Mesenchymal stem cell (in vitro differentiated cells and primary cell): ENCODE measurements at regions not wholly inside any gene's neighbourhood (a gene's known extent, or its start where the extent isn't known, plus 50 kb on each side); places are given as distances from the start of the nearest gene placed in this dataset.

Source experiments
- DNase-seq: peaks from one replicate; pipeline ENCODE4 v3.0.0-alpha.2; 2013
- H2AFZ ChIP-seq: one replicate; pipeline ENCODE4 v1.6.1; 2013; ENCODE audit warnings: low read depth, mild to moderate bottlenecking, control low read depth, inconsistent platforms, low read length, moderate library complexity
- H2AK5ac ChIP-seq: 2 replicates; pipeline ENCODE4 v1.6.1; 2013; ENCODE audit warnings: low read length, moderate library complexity, mild to moderate bottlenecking, inconsistent platforms; ENCODE audit not compliant: severe bottlenecking
- H2BK120ac ChIP-seq: one replicate; pipeline ENCODE4 v1.6.1; 2013; ENCODE audit warnings: low read depth, mild to moderate bottlenecking, inconsistent platforms, low read length, moderate library complexity
- H2BK12ac ChIP-seq, 2 experiments: one replicate each; pipeline ENCODE4 v1.6.1; 2013; ENCODE audit warnings: inconsistent platforms in 2 of 2, low read length in 2 of 2, mild to moderate bottlenecking in 2 of 2, moderate library complexity in 2 of 2, control low read depth in 1 of 2
- H2BK15ac ChIP-seq: one replicate; pipeline ENCODE4 v1.6.1; 2013; ENCODE audit warnings: mild to moderate bottlenecking, low read depth, inconsistent platforms; ENCODE audit not compliant: poor library complexity, severe bottlenecking
- H2BK5ac ChIP-seq: 2 replicates; pipeline ENCODE4 v1.6.1; 2013; ENCODE audit warnings: low read depth, mild to moderate bottlenecking, low read length, control low read depth, inconsistent platforms; ENCODE audit not compliant: poor library complexity, severe bottlenecking
- H3K14ac ChIP-seq, 2 experiments: one replicate each; pipeline ENCODE4 v1.6.1; 2013; ENCODE audit warnings: inconsistent platforms in 2 of 2, low read length in 2 of 2, control low read depth in 1 of 2, mild to moderate bottlenecking in 1 of 2, moderate library complexity in 1 of 2
- H3K18ac ChIP-seq, 2 experiments: one replicate each; pipeline ENCODE4 v1.6.1; 2013; ENCODE audit warnings: inconsistent platforms in 2 of 2, low read length in 2 of 2, control low read depth in 1 of 2, low read depth in 1 of 2, mild to moderate bottlenecking in 1 of 2
- H3K23ac ChIP-seq, 2 experiments: one replicate each; pipeline ENCODE4 v1.6.1; 2013; ENCODE audit warnings: inconsistent platforms in 2 of 2, low read length in 2 of 2, mild to moderate bottlenecking in 2 of 2, moderate library complexity in 2 of 2, control low read depth in 1 of 2
- H3K27ac ChIP-seq: 2 replicates; pipeline ENCODE4 v1.5.1; 2013; ENCODE audit warnings: mild to moderate bottlenecking, moderate library complexity, low read length, control low read depth, inconsistent platforms; ENCODE audit not compliant: poor library complexity, severe bottlenecking
- H3K27me3 ChIP-seq, 2 experiments: 2 replicates each; pipeline versions ENCODE4 v1.6.1 to v1.7.0; 2013; ENCODE audit warnings: low read length in 2 of 2, mild to moderate bottlenecking in 2 of 2, moderate library complexity in 2 of 2, control low read depth in 1 of 2, inconsistent platforms in 1 of 2; ENCODE audit not compliant: control insufficient read depth in 1 of 2, insufficient read depth in 1 of 2
- H3K36me3 ChIP-seq, 2 experiments: 2 replicates each; pipeline versions ENCODE4 v1.6.1 to v1.7.0; 2013; ENCODE audit warnings: low read length in 2 of 2, control low read depth in 1 of 2, inconsistent platforms in 1 of 2, low read depth in 1 of 2, mild to moderate bottlenecking in 1 of 2; ENCODE audit not compliant: insufficient read depth in 2 of 2, control insufficient read depth in 1 of 2
- H3K4ac ChIP-seq, 2 experiments: one replicate each; pipeline ENCODE4 v1.6.1; 2013; ENCODE audit warnings: inconsistent platforms in 2 of 2, low read length in 2 of 2, mild to moderate bottlenecking in 2 of 2, moderate library complexity in 2 of 2, control low read depth in 1 of 2, low read depth in 1 of 2
- H3K4me1 ChIP-seq: 2 replicates; pipeline ENCODE4 v1.6.1; 2013; ENCODE audit warnings: low read depth, low read length, control low read depth; ENCODE audit not compliant: control insufficient read depth, insufficient read depth
- H3K4me2 ChIP-seq: 2 replicates; pipeline ENCODE4 v1.6.1; 2013; ENCODE audit warnings: low read length, mild to moderate bottlenecking, inconsistent platforms; ENCODE audit not compliant: poor library complexity, severe bottlenecking
- H3K4me3 ChIP-seq, 2 experiments: 2 replicates each; pipeline versions ENCODE4 v1.5.1 to v1.7.0; 2013; ENCODE audit warnings: low read length in 2 of 2, mild to moderate bottlenecking in 2 of 2, control low read depth in 1 of 2, low read depth in 1 of 2; ENCODE audit not compliant: insufficient read depth in 1 of 2
- H3K79me1 ChIP-seq: replicated peaks from 2 replicates; pipeline ENCODE4 v1.6.1; 2013; ENCODE audit warnings: mild to moderate bottlenecking, control low read depth, low read length, inconsistent platforms; ENCODE audit not compliant: poor library complexity, severe bottlenecking
- H3K9ac ChIP-seq: 2 replicates; pipeline ENCODE4 v1.7.0; 2013; ENCODE audit warnings: mild to moderate bottlenecking, low read length, moderate library complexity
- H3K9me3 ChIP-seq: 2 replicates; pipeline ENCODE4 v1.7.0; 2013; ENCODE audit warnings: mild to moderate bottlenecking, low read length; ENCODE audit not compliant: control insufficient read depth
- H4K8ac ChIP-seq: one replicate; pipeline ENCODE4 v1.6.1; 2013; ENCODE audit warnings: inconsistent platforms, mild to moderate bottlenecking, low read length, moderate library complexity
- H4K91ac ChIP-seq: one replicate; pipeline ENCODE4 v1.6.1; 2013; ENCODE audit warnings: mild to moderate bottlenecking, low read length, inconsistent platforms
- WGBS: methylation state at CpG from one replicate; pipeline ENCODE4 v1.1.7; 2013; ENCODE audit warnings: mixed read lengths; 5-methylcytosine and 5-hydroxymethylcytosine counted together

DNA sequence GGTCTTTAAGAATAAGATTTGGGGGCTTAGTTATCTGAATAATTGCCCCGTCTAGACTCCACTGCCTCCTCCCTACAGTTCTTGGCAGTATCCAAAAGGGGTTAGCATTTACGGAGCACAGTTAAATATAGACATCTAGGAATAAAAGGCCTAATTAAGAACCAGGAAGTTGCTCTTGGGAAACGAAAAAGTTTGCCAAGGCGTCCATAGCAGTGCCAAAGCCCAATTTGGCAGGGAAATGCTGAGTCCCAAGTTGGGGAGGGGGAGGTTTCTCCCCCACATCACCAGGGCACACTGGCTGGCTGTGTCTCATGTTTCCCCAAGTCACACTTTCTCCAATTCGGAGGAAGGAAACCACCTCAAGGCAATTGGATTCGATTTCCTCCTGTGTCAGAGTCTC lies 338.7 kb downstream of the FBXW7 start:
- Histone ChIP-seq H3K27me3 (no peaks in the 10 kb centered on the region), H3K14ac (no peak overlapping the region), H3K9me3 (no peaks in the 10 kb centered on the region), H2BK15ac (no peak overlapping the region), H4K8ac (no peak overlapping the region), H2BK12ac (no peak overlapping the region), H3K23ac (no peak overlapping the region), H3K36me3 (no peaks in the 10 kb centered on the region), H3K4me1 (no peaks in the 10 kb centered on the region), H4K91ac (no peak overlapping the region), H3K18ac (no peak overlapping the region), H3K27ac (no peak overlapping the region), H2AFZ (no peak overlapping the region), H3K4me2 (no peak overlapping the region), H2BK5ac (no peak overlapping the region), H3K4ac (no peak overlapping the region), H3K9ac (no peak overlapping the region), H3K79me1 (no peaks in the 10 kb centered on the region), H2BK120ac (no peak overlapping the region), H2AK5ac (no peak overlapping the region), H3K4me3 (no peak overlapping the region)
- no peak for DNase-seq
- WGBS = 84% methylated on average over 6 of the region's 6 CpGs

DNA sequence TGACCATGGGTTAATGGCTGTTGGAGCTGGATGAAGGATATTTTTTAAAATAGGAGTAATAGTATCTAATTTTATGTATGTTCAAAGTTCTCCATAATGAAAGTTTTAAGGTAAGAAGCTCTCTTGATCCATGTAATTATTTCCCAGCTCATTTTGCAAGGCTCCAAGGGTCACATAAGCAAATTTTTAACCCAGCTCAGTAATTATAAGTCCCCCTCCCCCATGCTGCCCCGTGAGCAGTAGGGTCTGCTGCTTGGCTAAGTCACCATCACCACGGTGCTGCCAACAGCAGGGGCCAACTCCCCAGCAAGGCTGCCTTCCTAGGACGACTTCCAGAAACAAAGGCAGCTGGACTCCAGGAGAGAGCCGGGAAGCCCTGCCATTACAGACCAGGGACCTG lies 340.0 kb downstream of the FBXW7 start:
- Histone ChIP-seq H3K27ac (no peak overlapping the region), H2BK5ac (no peak overlapping the region), H2AK5ac (no peak overlapping the region), H2AFZ (no peak overlapping the region), H3K27me3 (no peaks in the 10 kb centered on the region), H3K4me3 (no peak overlapping the region), H3K4ac (no peak overlapping the region), H3K18ac (no peak overlapping the region), H3K36me3 (no peaks in the 10 kb centered on the region), H3K9me3 (no peaks in the 10 kb centered on the region), H3K23ac (no peak overlapping the region), H3K79me1 (no peaks in the 10 kb centered on the region), H4K91ac (no peak overlapping the region), H2BK120ac (no peak overlapping the region), H4K8ac (no peak overlapping the region), H3K4me1 (no peaks in the 10 kb centered on the region), H3K9ac (no peak overlapping the region), H2BK15ac (peak overlapping the region; percentile 17), H3K4me2 (no peak overlapping the region), H3K14ac (no peak overlapping the region), H2BK12ac (no peak overlapping the region)
- no peak for DNase-seq
- 91% methylated on average over 4 of the region's 4 CpGs for WGBS

DNA sequence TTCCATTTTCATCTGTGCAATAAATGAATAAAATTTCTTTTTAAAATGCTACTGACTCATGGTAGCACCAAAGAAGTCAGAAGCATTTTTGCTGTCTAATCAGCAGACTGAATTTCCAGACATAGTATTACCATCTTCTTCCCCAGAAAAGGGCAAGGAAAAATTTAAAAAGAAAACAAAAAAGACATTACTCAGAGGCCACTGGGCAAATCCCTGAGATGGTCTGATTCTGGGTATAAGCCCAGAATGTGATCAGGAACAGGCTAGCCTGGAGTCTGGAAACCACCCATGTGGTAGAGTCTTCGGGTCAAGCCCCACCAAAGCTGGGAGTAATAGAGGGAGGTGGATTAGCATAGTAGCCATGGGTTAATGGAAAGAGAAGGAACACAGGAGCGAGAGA lies 342.8 kb downstream of the FBXW7 start:
- Histone ChIP-seq H3K4me1 (no peaks in the 10 kb centered on the region), H2BK15ac (no peak overlapping the region), H3K18ac (no peak overlapping the region), H4K91ac (no peak overlapping the region), H2BK12ac (no peak overlapping the region), H3K36me3 (no peaks in the 10 kb centered on the region), H3K4me2 (no peak overlapping the region), H3K4me3 (no peak overlapping the region), H2AFZ (no peak overlapping the region), H2BK120ac (no peak overlapping the region), H2BK5ac (no peak overlapping the region), H3K14ac (no peak overlapping the region), H3K27me3 (no peaks in the 10 kb centered on the region), H4K8ac (no peak overlapping the region), H3K4ac (no peak overlapping the region), H3K9me3 (no peaks in the 10 kb centered on the region), H3K23ac (no peak overlapping the region), H3K79me1 (no peaks in the 10 kb centered on the region), H2AK5ac (no peak overlapping the region), H3K9ac (no peak overlapping the region), H3K27ac (no peak overlapping the region)
- WGBS = 83% methylated on average over 1 of the region's 2 CpGs
- no peak for DNase-seq

GRCh38 chr4:152190907-152191306 lies 345.0 kb downstream of the FBXW7 start:
- no peak overlapping the region for H3K4ac ChIP-seq
- H3K27ac ChIP-seq = no peak overlapping the region
- DNase-seq = no peak
- no peaks in the 10 kb centered on the region for H3K79me1 ChIP-seq
- H4K8ac ChIP-seq = no peak overlapping the region
- 91% methylated on average over 7 of the region's 7 CpGs for WGBS
- H3K27me3 ChIP-seq = no peaks in the 10 kb centered on the region
- H2BK120ac ChIP-seq = no peak overlapping the region
- H3K4me1 ChIP-seq = no peaks in the 10 kb centered on the region
- no peak overlapping the region for H3K4me2 ChIP-seq
- H2BK5ac ChIP-seq = no peak overlapping the region
- H3K9me3 ChIP-seq = no peaks in the 10 kb centered on the region
- no peak overlapping the region for H3K4me3 ChIP-seq
- no peak overlapping the region for H2BK15ac ChIP-seq
- H3K14ac ChIP-seq = no peak overlapping the region
- no peak overlapping the region for H2AFZ ChIP-seq
- H3K9ac ChIP-seq = no peak overlapping the region
- no peak overlapping the region for H3K23ac ChIP-seq
- H3K36me3 ChIP-seq = no peaks in the 10 kb centered on the region
- no peak overlapping the region for H3K18ac ChIP-seq
- no peak overlapping the region for H2AK5ac ChIP-seq
- H4K91ac ChIP-seq = no peak overlapping the region
- H2BK12ac ChIP-seq = no peak overlapping the region
